Fibroblast of lung (primary cell): ENCODE measurements at regions not wholly inside any gene's neighbourhood (a gene's known extent, or its start where the extent isn't known, plus 50 kb on each side); places are given as distances from the start of the nearest gene placed in this dataset.

Experiments
- CTCF ChIP-seq, 2 donors: IDR thresholded peaks in 1 of 2; conservative IDR thresholded peaks in 1 of 2; 1 replicate in 1 of 2; 2 replicates in 1 of 2; pipeline ENCODE4 v1.5.1; 2011 to 2012; ENCODE audit warnings: low read length in 2 of 2, control low read depth in 1 of 2, inconsistent platforms in 1 of 2, low read depth in 1 of 2, mild to moderate bottlenecking in 1 of 2
- EZH2 ChIP-seq: IDR thresholded peaks from 2 replicates; pipeline ENCODE4 v1.5.1; 2012; ENCODE audit warnings: low read length, control low read depth, mild to moderate bottlenecking; ENCODE audit errors: missing control alignments

GRCh38 chrX:20527041-20527440 lies 260.3 kb upstream of the RPS6KA3 start:
- no peak for TF ChIP-seq CTCF (conservative IDR thresholded peaks at IDR 0.05 in 1 of 2, IDR thresholded peaks at IDR 0.05 in 1 of 2; ENCODE audit: low read depth in 1 of 2, low read length in 2 of 2)
- TF ChIP-seq EZH2, result no peak
